HG03064 (cell line): ENCODE measurements at regions not wholly inside any gene's neighbourhood (a gene's known extent, or its start where the extent isn't known, plus 50 kb on each side); places are given as distances from the start of the nearest gene placed in this dataset.

Source experiments
- ATAC-seq: cut with Tn5 transposase; IDR thresholded peaks from one replicate; pipeline ENCODE4 v1.9.1; 2021; ENCODE audit warnings: low read depth; ENCODE audit not compliant: unreplicated experiment

GRCh38 chr4:32423267-32423666, 1703.1 kb downstream of the PCDH7 start:
- no peak for ATAC-seq

GRCh38 chr4:32425243-32425642, 1705.1 kb downstream of the PCDH7 start:
- no peak for ATAC-seq

- no peak for ATAC-seq
These were observed 1707.4 kb downstream of the PCDH7 start for GRCh38 chr4:32427566-32427965.

- ATAC-seq: no peak
These were observed 1709.0 kb downstream of the PCDH7 start for GRCh38 chr4:32429151-32429550.

GRCh38 chr4:32435308-32435707, 1715.1 kb downstream of the PCDH7 start:
- no peak for ATAC-seq

- no peak for ATAC-seq
These were observed 1716.6 kb downstream of the PCDH7 start for GRCh38 chr4:32436816-32437215.

- ATAC-seq: no peak
These were observed 1720.2 kb downstream of the PCDH7 start for GRCh38 chr4:32440391-32440790.

- no peak for ATAC-seq
These were observed 1734.3 kb downstream of the PCDH7 start for GRCh38 chr4:32454482-32454881.

GRCh38 chr4:32455231-32455630, 1735.1 kb downstream of the PCDH7 start:
- no peak for ATAC-seq

GRCh38 chr4:32460972-32461371, 1740.8 kb downstream of the PCDH7 start:
- no peak for ATAC-seq

GRCh38 chr4:32462944-32463343, 1742.8 kb downstream of the PCDH7 start:
- no peak for ATAC-seq

- no peak for ATAC-seq
These were observed 1750.0 kb downstream of the PCDH7 start for GRCh38 chr4:32470087-32470585.

- ATAC-seq: no peak
These were observed 1752.7 kb downstream of the PCDH7 start for GRCh38 chr4:32472918-32473317.

- ATAC-seq: no peak
These were observed 1755.5 kb downstream of the PCDH7 start for GRCh38 chr4:32475710-32476109.

- no peak for ATAC-seq
These were observed 1757.3 kb downstream of the PCDH7 start for GRCh38 chr4:32477518-32477917.

GRCh38 chr4:32485956-32486355, 1765.8 kb downstream of the PCDH7 start:
- ATAC-seq: no peak

- ATAC-seq: no peak
These were observed 1768.5 kb downstream of the PCDH7 start for GRCh38 chr4:32488690-32489089.

- no peak for ATAC-seq
These were observed 1779.0 kb downstream of the PCDH7 start for GRCh38 chr4:32499171-32499570.

- no peak for ATAC-seq
These were observed 1783.1 kb downstream of the PCDH7 start for GRCh38 chr4:32503241-32503640.

GRCh38 chr4:32506067-32506466, 1785.9 kb downstream of the PCDH7 start:
- no peak for ATAC-seq

GRCh38 chr4:32519060-32519459, 1798.9 kb downstream of the PCDH7 start:
- no peak for ATAC-seq

- no peak for ATAC-seq
These were observed 1805.3 kb downstream of the PCDH7 start for GRCh38 chr4:32525420-32525819.

- no peak for ATAC-seq
These were observed 1824.7 kb downstream of the PCDH7 start for GRCh38 chr4:32544846-32545245.
